HCT116 (cell line): ENCODE measurements at regions not wholly inside any gene's neighbourhood (a gene's known extent, or its start where the extent isn't known, plus 50 kb on each side); places are given as distances from the start of the nearest gene placed in this dataset.

Source experiments
- ATAC-seq: fragments of 200-7000 bp; cut with Tn5 transposase; 2 replicates; pipeline ENCODE4 v1.9.1; 2020; ENCODE audit warnings: mild to moderate bottlenecking, moderate library complexity
- BruUV-seq: library from RNA; stranded (reverse); fragments of 400-500 nt; replicated peaks from 2 replicates; lab custom pipeline; 2021; lab: Mats Ljungman, UMichigan
- CTCF ChIA-PET: fragments of 300-600 bp; sonication (Branson Sonifier 250); formaldehyde crosslinking; loops from one replicate; lab custom pipeline; 2021; ENCODE audit warnings: antibody characterized with exemption; lab: Charles Lee
- POLR2A ChIA-PET: fragments of 300-600, 350-600 bp; sonication (Branson Sonifier 250); formaldehyde crosslinking; loops from one replicate; lab custom pipeline; 2021; ENCODE audit warnings: antibody characterized with exemption; lab: Charles Lee
- RAD21 ChIA-PET, 2 experiments: fragments of 300-600 bp; sonication (Branson Sonifier 250); formaldehyde crosslinking; loops; one replicate each; lab custom pipeline; 2023; ENCODE audit warnings: low total read pairs in 2 of 2; ENCODE audit not compliant: uncharacterized antibody in 2 of 2, unreplicated experiment in 2 of 2, low non-redundant PET in 1 of 2; lab: Charles Lee
- DNase-seq: peaks from one replicate; pipeline ENCODE4 v3.0.0-alpha.2; 2010; ENCODE audit warnings: low read depth, low spot score
- H2AFZ ChIP-seq: fragments of 200-600 bp; shearing (Covaris generic), sonication (generic); 2 replicates; pipeline ENCODE4 v1.6.1; 2017; ENCODE audit warnings: low read depth, mixed run types, mixed read lengths, antibody characterized with exemption, low read length; ENCODE audit not compliant: poor library complexity, severe bottlenecking
- H3K27ac ChIP-seq: 2 replicates; pipeline ENCODE4 v1.5.1; 2012; ENCODE audit warnings: low read depth, low read length
- H3K27me3 ChIP-seq: fragments of 200-600 bp; sonication (generic); 2 replicates; pipeline ENCODE4 v1.6.1; 2016; ENCODE audit warnings: mixed run types, low read length, mixed read lengths; ENCODE audit not compliant: insufficient read depth
- H3K36me3 ChIP-seq, 2 experiments: fragments of 200-500 bp in 1 of 2; fragments of 200-600 bp in 1 of 2; sonication (Bioruptor generic) in 1 of 2; sonication (generic) in 1 of 2; 2 replicates each; pipeline versions ENCODE4 v1.5.1 to v1.6.1; 2014 to 2016; ENCODE audit warnings: low read length in 2 of 2, inconsistent platforms in 1 of 2, mixed read lengths in 1 of 2, mixed run types in 1 of 2; ENCODE audit not compliant: insufficient read depth in 2 of 2, control insufficient read depth in 1 of 2
- H3K4me1 ChIP-seq, 2 experiments: fragments of 200-600 bp in 1 of 2; sonication (generic) in 1 of 2; 2 replicates each; pipeline versions ENCODE4 v1.5.1 to v1.6.1; 2012 to 2017; ENCODE audit warnings: low read length in 2 of 2, inconsistent platforms in 1 of 2, mild to moderate bottlenecking in 1 of 2, mixed read lengths in 1 of 2, mixed run types in 1 of 2, moderate library complexity in 1 of 2; ENCODE audit not compliant: insufficient read depth in 2 of 2, control insufficient read depth in 1 of 2
- H3K4me2 ChIP-seq: fragments of 200-600 bp; sonication (generic); 2 replicates; pipeline ENCODE4 v1.6.1; 2017; ENCODE audit warnings: mixed run types, low read length, mixed read lengths
- H3K4me3 ChIP-seq, 2 experiments: fragments of 200-600 bp in 1 of 2; sonication (generic) in 1 of 2; replicated peaks in 1 of 2; 2 replicates each; pipeline ENCODE4 v1.5.1; 2011 to 2016; ENCODE audit warnings: low read length in 2 of 2, control low read depth in 1 of 2, low read depth in 1 of 2, mild to moderate bottlenecking in 1 of 2, mixed read lengths in 1 of 2, mixed run types in 1 of 2
- H3K79me2 ChIP-seq: fragments of 200-600 bp; sonication (generic); 2 replicates; pipeline ENCODE4 v1.6.1; 2017; ENCODE audit warnings: mild to moderate bottlenecking, mixed run types, low read length, moderate library complexity, mixed read lengths; ENCODE audit not compliant: insufficient read depth
- H3K9ac ChIP-seq: fragments of 200-600 bp; sonication (generic); 2 replicates; pipeline ENCODE4 v1.6.1; 2016; ENCODE audit warnings: low read length, mixed read lengths
- H3K9me2 ChIP-seq: fragments of 200-600 bp; sonication (generic), shearing (Covaris generic); 2 replicates; pipeline ENCODE4 v1.6.1; 2017; ENCODE audit warnings: mixed run types, mild to moderate bottlenecking, moderate library complexity; ENCODE audit not compliant: insufficient read depth
- H3K9me3 ChIP-seq, 2 experiments: fragments of 200-500 bp in 1 of 2; fragments of 200-600 bp in 1 of 2; sonication (Bioruptor generic) in 1 of 2; sonication (generic) in 1 of 2; 2 replicates each; pipeline ENCODE4 v1.6.1; 2014 to 2017; ENCODE audit warnings: low read length in 2 of 2, mixed read lengths in 2 of 2, inconsistent platforms in 1 of 2, low read depth in 1 of 2, mild to moderate bottlenecking in 1 of 2, mixed run types in 1 of 2, moderate library complexity in 1 of 2; ENCODE audit not compliant: control insufficient read depth in 1 of 2, insufficient read depth in 1 of 2
- H4K20me1 ChIP-seq: fragments of 200-600 bp; sonication (generic), shearing (Covaris generic); 2 replicates; pipeline ENCODE4 v1.6.1; 2017; ENCODE audit warnings: mixed run types, mild to moderate bottlenecking, moderate library complexity; ENCODE audit not compliant: insufficient read depth
- ATF3 ChIP-seq: IDR thresholded peaks from 2 replicates; pipeline ENCODE4 v1.6.1; 2012
- CBX3 ChIP-seq: IDR thresholded peaks from 2 replicates; pipeline ENCODE4 v1.6.1; 2012; ENCODE audit warnings: low read depth
- CEBPB ChIP-seq: IDR thresholded peaks from 2 replicates; pipeline ENCODE4 v1.6.1; 2012; ENCODE audit warnings: low read depth
- EGR1 ChIP-seq: IDR thresholded peaks from 2 replicates; pipeline ENCODE4 v1.6.1; 2012; ENCODE audit warnings: low read depth
- EZH2 ChIP-seq: fragments of 200-600 bp; sonication (generic); IDR thresholded peaks from 2 replicates; pipeline ENCODE4 v1.6.1; 2017; ENCODE audit warnings: antibody characterized with exemption, mixed run types
- EZH2phosphoT487 ChIP-seq: fragments of 200-600 bp; IDR thresholded peaks from 2 replicates; pipeline ENCODE4 v1.6.1; 2018; ENCODE audit warnings: antibody characterized with exemption, borderline replicate concordance
- FOSL1 ChIP-seq: IDR thresholded peaks from 2 replicates; pipeline ENCODE4 v1.6.1; 2012; ENCODE audit warnings: low read depth
- JUND ChIP-seq: IDR thresholded peaks from 2 replicates; pipeline ENCODE4 v1.6.1; 2012
- MAX ChIP-seq: IDR thresholded peaks from 2 replicates; pipeline ENCODE4 v1.6.1; 2012
- POLR2A ChIP-seq: IDR thresholded peaks from 2 replicates; pipeline ENCODE4 v1.7.0; 2011; ENCODE audit warnings: borderline replicate concordance; ENCODE audit not compliant: insufficient read depth, insufficient read length; ENCODE audit errors: extremely low read depth
- RAD21 ChIP-seq: IDR thresholded peaks from 2 replicates; pipeline ENCODE4 v1.6.1; 2012; ENCODE audit warnings: low read depth, mild to moderate bottlenecking
- SP1 ChIP-seq: IDR thresholded peaks from 2 replicates; pipeline ENCODE4 v1.6.1; 2012; ENCODE audit warnings: low read depth
- TCF7L2 ChIP-seq: IDR thresholded peaks from 2 replicates; pipeline ENCODE4 v1.7.0; 2011; ENCODE audit warnings: borderline replicate concordance, inconsistent platforms; ENCODE audit not compliant: insufficient read depth, insufficient read length; ENCODE audit errors: extremely low read depth
- YY1 ChIP-seq: IDR thresholded peaks from 2 replicates; pipeline ENCODE4 v1.6.1; 2011; ENCODE audit warnings: low read length, low read depth, moderate library complexity, mild to moderate bottlenecking; ENCODE audit not compliant: insufficient replicate concordance; ENCODE audit errors: extremely low read depth
- ZBTB33 ChIP-seq: IDR thresholded peaks from 2 replicates; pipeline ENCODE4 v1.6.1; 2011; ENCODE audit warnings: mild to moderate bottlenecking, low read length, moderate library complexity; ENCODE audit not compliant: insufficient replicate concordance; ENCODE audit errors: extremely low read depth
- ZFX ChIP-seq: fragments of 450-650 bp; IDR thresholded peaks from 2 replicates; pipeline ENCODE4 v1.6.1; 2017
- ZNF274 ChIP-seq: fragments of 200-500 bp; sonication (Bioruptor generic); IDR thresholded peaks from 2 replicates; pipeline ENCODE4 v1.6.1; 2014; ENCODE audit warnings: mild to moderate bottlenecking, low read depth, low read length, inconsistent platforms
- intact Hi-C: fragments of 100-400 bp; cut with micrococcal nuclease; formaldehyde crosslinking; loops from 2 replicates; pipeline ENCODE4 v1.10.0; 2022

- ChIA-PET POLR2A (no interaction called here), CTCF (interaction anchor here (0.9 kb wide), 1 partner anchor 10 kb away, joined by 3 read pairs; no protein-coding TSS in a partner anchor), RAD21 (no interaction called here)
- Histone ChIP-seq H3K27ac (no peak overlapping the region), H2AFZ (no peak overlapping the region), H3K27me3 (peaks cover 86% of the 10 kb centered on the region), H3K9ac (no peak overlapping the region), H3K9me3 (no peaks in the 10 kb centered on the region), H4K20me1 (no peaks in the 10 kb centered on the region), H3K36me3 (no peaks in the 10 kb centered on the region), H3K4me1 (no peaks in the 10 kb centered on the region), H3K9me2 (no peaks in the 10 kb centered on the region), H3K4me2 (no peak overlapping the region), H3K79me2 (no peaks in the 10 kb centered on the region), H3K4me3 (no peak overlapping the region)
- BruUV-seq, result no TSS peak
- intact Hi-C loops, result no loop called here
- DNase-seq (no peak), ATAC-seq (no peak)
- TF ChIP-seq RAD21 (no peak), CEBPB (no peak), SP1 (no peak), EZH2 (no peak), EZH2phosphoT487 (no peak), ZNF274 (no peak), JUND (no peak), POLR2A (no peak), FOSL1 (no peak), MAX (no peak), ZFX (no peak), EGR1 (no peak), YY1 (no peak), ZBTB33 (no peak), ATF3 (no peak), CBX3 (no peak), TCF7L2 (no peak)
Measured at GRCh38 chr3:124043023-124043422, 51.1 kb upstream of the ROPN1 start.
